HepG2 (cell line): ENCODE measurements at regions not wholly inside any gene's neighbourhood (a gene's known extent, or its start where the extent isn't known, plus 50 kb on each side); places are given as distances from the start of the nearest gene placed in this dataset.

Experiments
- ATAC-seq: fragments of 200-7000 bp; cut with Tn5 transposase; 3 replicates; pipeline ENCODE4 v1.9.1; 2020; ENCODE audit warnings: mild to moderate bottlenecking, moderate library complexity
- BruUV-seq: library from RNA; stranded (reverse); fragments of 400-500 nt; replicated peaks from 2 replicates; lab custom pipeline; 2021; lab: Mats Ljungman, UMichigan
- CTCF ChIA-PET: fragments of 300-600 bp; formaldehyde crosslinking; extraction: SDS; loops from one replicate; lab custom pipeline; 2021; ENCODE audit warnings: low total read pairs, inconsistent platforms, low intra/inter-chr PET ratio; lab: Yijun Ruan, JAX
- POLR2A ChIA-PET: fragments of 350-600 bp; sonication (Branson Sonifier 250); formaldehyde crosslinking; loops from one replicate; lab custom pipeline; 2020; ENCODE audit warnings: antibody characterized with exemption, inconsistent platforms; lab: Yijun Ruan, JAX
- DNase-seq: peaks from one replicate; pipeline ENCODE4 v3.0.0-alpha.2; 2015; ENCODE audit warnings: low spot score
- FAIRE-seq: peaks from 3 replicates; lab custom pipeline; 2011; peaks lifted over from hg19 to GRCh38; lab: Jason Lieb, UNC
- H2AFZ ChIP-seq: one replicate; pipeline ENCODE4 v1.6.1; 2011; ENCODE audit warnings: low read length, inconsistent platforms
- H3K27ac ChIP-seq: fragments of 300-600 bp; 3 replicates; pipeline ENCODE4 v1.8.0; 2011; ENCODE audit warnings: mixed run types, mild to moderate bottlenecking, mixed read lengths, low read length, inconsistent platforms; ENCODE audit not compliant: insufficient read depth; ENCODE audit errors: extremely low read length
- H3K27me3 ChIP-seq, 2 experiments: fragments of 200-600 bp in 1 of 2; 2 replicates in 1 of 2; 3 replicates in 1 of 2; pipeline versions ENCODE4 v1.6.0 to v1.8.0; 2011; ENCODE audit warnings: low read length in 2 of 2, mild to moderate bottlenecking in 2 of 2, moderate library complexity in 2 of 2, inconsistent platforms in 1 of 2; ENCODE audit not compliant: insufficient read depth in 2 of 2, control insufficient read depth in 1 of 2
- H3K36me3 ChIP-seq, 2 experiments: fragments of 200-600 bp in 1 of 2; replicated peaks in 1 of 2; 2 replicates in 1 of 2; 3 replicates in 1 of 2; pipeline versions ENCODE4 v1.5.1 to v1.8.0; 2011; ENCODE audit warnings: low read length in 2 of 2, inconsistent platforms in 1 of 2; ENCODE audit not compliant: insufficient read depth in 2 of 2, control insufficient read depth in 1 of 2
- H3K4me1 ChIP-seq: 2 replicates; pipeline ENCODE4 v1.5.1; 2012; ENCODE audit warnings: low read length, inconsistent platforms; ENCODE audit not compliant: insufficient read depth
- H3K4me2 ChIP-seq: 2 replicates; pipeline ENCODE4 v1.6.0; 2011; ENCODE audit warnings: low read depth, low read length, inconsistent platforms
- H3K4me3 ChIP-seq, 3 experiments: fragments of 200-600 bp in 1 of 3; sonication (generic), shearing (Covaris generic) in 1 of 3; replicated peaks in 1 of 3; 2 replicates each; pipeline ENCODE4 v1.5.1; 2011 to 2016; ENCODE audit warnings: low read length in 3 of 3, inconsistent platforms in 2 of 3, low read depth in 2 of 3, mild to moderate bottlenecking in 2 of 3, control low read depth in 1 of 3, mixed read lengths in 1 of 3; ENCODE audit not compliant: insufficient read depth in 1 of 3
- H3K79me2 ChIP-seq: one replicate; pipeline ENCODE4 v1.6.1; 2011; ENCODE audit warnings: low read length, inconsistent platforms; ENCODE audit not compliant: insufficient read depth
- H3K9ac ChIP-seq: 2 replicates; pipeline ENCODE4 v1.6.0; 2011; ENCODE audit warnings: mild to moderate bottlenecking, low read depth, low read length, inconsistent platforms; ENCODE audit not compliant: insufficient read depth
- H3K9me3 ChIP-seq: 2 replicates; pipeline ENCODE4 v1.5.1; 2012; ENCODE audit warnings: mild to moderate bottlenecking, low read length
- H4K20me1 ChIP-seq: 2 replicates; pipeline ENCODE4 v1.6.0; 2011; ENCODE audit warnings: inconsistent platforms, mild to moderate bottlenecking, low read length, moderate library complexity; ENCODE audit not compliant: insufficient read depth
- BCL6 ChIP-seq: IDR thresholded peaks from 2 replicates; pipeline ENCODE4 v1.6.1; 2016; ENCODE audit warnings: missing genetic modification reagents, missing compliant biosample characterization
- CBX1 ChIP-seq: IDR thresholded peaks from one replicate; pipeline ENCODE4 v1.6.1; 2016; ENCODE audit warnings: antibody characterized with exemption, low read depth
- FOXC1 ChIP-seq: sonication (generic); formaldehyde crosslinking; IDR thresholded peaks from 2 replicates; pipeline ENCODE4 v1.8.0; 2022; ENCODE audit warnings: mild to moderate bottlenecking, missing genetic modification reagents, borderline replicate concordance
- FOXP1 ChIP-seq, 2 experiments: fragments of 450-650 bp in 1 of 2; IDR thresholded peaks; 2 replicates each; pipeline ENCODE4 v1.6.1; 2017 to 2018; ENCODE audit warnings: antibody characterized with exemption in 1 of 2
- IRF2 ChIP-seq: IDR thresholded peaks from 2 replicates; pipeline ENCODE4 v1.6.1; 2018; ENCODE audit warnings: missing genetic modification reagents, missing compliant biosample characterization
- MTF1 ChIP-seq: sonication (generic); formaldehyde crosslinking; IDR thresholded peaks from 2 replicates; pipeline ENCODE4 v1.5.0; 2020; ENCODE audit warnings: missing genetic modification reagents
- NFATC3 ChIP-seq: sonication (generic); formaldehyde crosslinking; IDR thresholded peaks from 2 replicates; pipeline ENCODE4 v1.5.1; 2020; ENCODE audit warnings: mild to moderate bottlenecking, missing genetic modification reagents
- PRDM10 ChIP-seq: sonication (generic); formaldehyde crosslinking; IDR thresholded peaks from 2 replicates; pipeline ENCODE4 v1.4.0; 2020; ENCODE audit warnings: low read depth, missing genetic modification reagents
- PREB ChIP-seq: sonication (generic); formaldehyde crosslinking; IDR thresholded peaks from 2 replicates; pipeline ENCODE4 v1.4.0; 2020; ENCODE audit warnings: missing genetic modification reagents
- RFXANK ChIP-seq: IDR thresholded peaks from 2 replicates; pipeline ENCODE4 v1.6.1; 2016
- SAP130 ChIP-seq: IDR thresholded peaks from 2 replicates; pipeline ENCODE4 v1.6.1; 2016; ENCODE audit warnings: low read depth
- ZBTB7B ChIP-seq: sonication (generic); formaldehyde crosslinking; IDR thresholded peaks from 2 replicates; pipeline ENCODE4 v1.4.0; 2020; ENCODE audit warnings: missing genetic modification reagents
- ZFX ChIP-seq: sonication (generic); formaldehyde crosslinking; IDR thresholded peaks from 2 replicates; pipeline ENCODE4 v1.4.0; 2020; ENCODE audit warnings: mild to moderate bottlenecking, low read depth, missing genetic modification reagents, moderate library complexity
- ZNF484 ChIP-seq: sonication (generic); formaldehyde crosslinking; IDR thresholded peaks from 2 replicates; pipeline ENCODE4 v1.5.1; 2020; ENCODE audit warnings: mild to moderate bottlenecking, low read depth, missing genetic modification reagents, borderline replicate concordance
- WGBS: methylation state at CpG from one replicate; pipeline ENCODE4 v1.1.6; 2017; ENCODE audit warnings: low lambda C conversion rate; 5-methylcytosine and 5-hydroxymethylcytosine counted together
- in situ Hi-C: cut with HindIII; loops from 2 replicates; pipeline ENCODE4 v1.10.0; 2017; ENCODE audit warnings: low pct_unique_long_range_greater_than_20kb; ENCODE audit not compliant: extremely low pct_ligation_motif_present
- intact Hi-C: fragments of 100-400 bp; cut with micrococcal nuclease; formaldehyde crosslinking; loops from one replicate; pipeline ENCODE4 v1.10.0; 2022; ENCODE audit not compliant: unreplicated experiment
- TF ChIP-seq, protein P1 (sequence below): sonication (generic); formaldehyde crosslinking; IDR thresholded peaks from 2 replicates; pipeline ENCODE4 v1.8.1; 2023; ENCODE audit warnings: mild to moderate bottlenecking, missing genetic modification reagents

DNA sequence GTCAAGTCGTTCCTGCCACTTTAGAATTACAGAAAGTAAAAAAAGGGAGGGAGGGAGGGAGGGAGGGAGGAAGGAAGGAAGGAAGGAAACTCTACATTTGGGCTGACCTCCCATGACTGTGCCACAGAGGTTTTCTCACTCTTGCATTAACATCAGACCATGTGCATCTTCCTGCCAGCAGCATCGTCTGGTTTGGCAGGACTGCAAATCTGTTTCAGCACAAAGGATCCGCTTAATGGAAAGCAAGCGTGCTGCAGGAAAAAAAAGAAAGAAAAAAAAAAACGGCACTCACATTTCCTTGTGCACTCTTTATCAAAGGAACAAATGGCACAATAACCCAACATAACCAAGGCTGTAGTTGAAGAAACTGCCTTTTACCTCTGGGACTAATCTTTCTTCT, 148.8 kb upstream of the HES1 start:
- CTCF ChIA-PET = no interaction called here
- Histone ChIP-seq H4K20me1 (no peaks in the 10 kb centered on the region), H3K9ac (no peak overlapping the region), H3K4me2 (no peak overlapping the region), H2AFZ (no peak overlapping the region), H3K79me2 (no peaks in the 10 kb centered on the region), H3K27ac (no peak overlapping the region), H3K4me3 (no peak overlapping the region), H3K36me3 (no peaks in the 10 kb centered on the region), H3K27me3 (peaks cover 0 to 15% of the 10 kb centered on the region in 2 experiments; a peak in 1 of 5 replicates), H3K9me3 (no peaks in the 10 kb centered on the region), H3K4me1 (no peaks in the 10 kb centered on the region)
- no peak for DNase-seq
- BruUV-seq = no TSS peak
- TF ChIP-seq ZFX (CRISPR knock-in tag) (no peak), ZBTB7B (CRISPR knock-in tag) (no peak), IRF2 (CRISPR knock-in tag) (no peak), NFATC3 (CRISPR knock-in tag) (no peak), PREB (CRISPR knock-in tag) (no peak)
- WGBS = 41% methylated on average over 5 of the region's 5 CpGs
- no peak for ATAC-seq
- POLR2A ChIA-PET = no interaction called here
- no peak for FAIRE-seq
- in situ Hi-C loops = no loop called here
- intact Hi-C loops = no loop called here

GRCh38 chr3:193989186-193989585, 146.8 kb upstream of the HES1 start:
- WGBS = 0% methylated on average over 1 of the region's 1 CpG
- in situ Hi-C loops = no loop called here
- TF ChIP-seq, protein P1, sequence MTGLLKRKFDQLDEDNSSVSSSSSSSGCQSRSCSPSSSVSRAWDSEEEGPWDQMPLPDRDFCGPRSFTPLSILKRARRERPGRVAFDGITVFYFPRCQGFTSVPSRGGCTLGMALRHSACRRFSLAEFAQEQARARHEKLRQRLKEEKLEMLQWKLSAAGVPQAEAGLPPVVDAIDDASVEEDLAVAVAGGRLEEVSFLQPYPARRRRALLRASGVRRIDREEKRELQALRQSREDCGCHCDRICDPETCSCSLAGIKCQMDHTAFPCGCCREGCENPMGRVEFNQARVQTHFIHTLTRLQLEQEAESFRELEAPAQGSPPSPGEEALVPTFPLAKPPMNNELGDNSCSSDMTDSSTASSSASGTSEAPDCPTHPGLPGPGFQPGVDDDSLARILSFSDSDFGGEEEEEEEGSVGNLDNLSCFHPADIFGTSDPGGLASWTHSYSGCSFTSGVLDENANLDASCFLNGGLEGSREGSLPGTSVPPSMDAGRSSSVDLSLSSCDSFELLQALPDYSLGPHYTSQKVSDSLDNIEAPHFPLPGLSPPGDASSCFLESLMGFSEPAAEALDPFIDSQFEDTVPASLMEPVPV (CRISPR knock-in tag) = no peak
- no peak for TF ChIP-seq SAP130 (CRISPR knock-in tag)
- TF ChIP-seq BCL6 = no peak
- no peak for TF ChIP-seq ZNF484
- no peak for TF ChIP-seq PRDM10
- TF ChIP-seq FOXP1 (IDR thresholded peaks at IDR 0.05) = no peak
- TF ChIP-seq FOXP1 (CRISPR knock-in tag; IDR thresholded peaks at IDR 0.05) = no peak
- no peak for TF ChIP-seq CBX1
- TF ChIP-seq FOXC1 (CRISPR knock-in tag) = no peak
- no peak for TF ChIP-seq MTF1 (CRISPR knock-in tag)
- no peak for TF ChIP-seq RFXANK (CRISPR knock-in tag)

More at GRCh38 chr3:193989186-193989585, 146.8 kb upstream of the HES1 start:
- H3K4me3 ChIP-seq = no peak overlapping the region
- no TSS peak for BruUV-seq
- ATAC-seq = no peak
- no peak overlapping the region for H3K9ac ChIP-seq
- no peak overlapping the region for H2AFZ ChIP-seq
- intact Hi-C loops = no loop called here
- no peaks in the 10 kb centered on the region for H3K4me1 ChIP-seq
- no peaks in the 10 kb centered on the region for H3K36me3 ChIP-seq
- ChIA-PET CTCF (no interaction called here), POLR2A (no interaction called here)
- FAIRE-seq = no peak
- no peak overlapping the region for H3K4me2 ChIP-seq
- H3K9me3 ChIP-seq = no peaks in the 10 kb centered on the region
- H3K79me2 ChIP-seq = no peaks in the 10 kb centered on the region
- DNase-seq = no peak
- H3K27me3 ChIP-seq = peaks cover 0 to 17% of the 10 kb centered on the region in 2 experiments; a peak in 2 of 5 replicates
- no peak overlapping the region for H3K27ac ChIP-seq
- no peaks in the 10 kb centered on the region for H4K20me1 ChIP-seq
